SK-MEL-5 (cell line): ENCODE measurements at regions not wholly inside any gene's neighbourhood (a gene's known extent, or its start where the extent isn't known, plus 50 kb on each side); places are given as distances from the start of the nearest gene placed in this dataset.

Source experiments
- DNase-seq: peaks from one replicate; pipeline ENCODE4 v3.0.0-alpha.2; 2016; ENCODE audit warnings: low read depth, low spot score
- in situ Hi-C: cut with HindIII; loops from 2 replicates; pipeline ENCODE4 v1.10.0; 2016; ENCODE audit warnings: low sequenced_read_pairs, high pct_unique_total_duplicates, low pct_unique_long_range_greater_than_20kb

GRCh38 chr14:71230897-71231296 is 323.6 kb downstream of the PCNX1 start:
- in situ Hi-C loops, result no loop called here
- no peak for DNase-seq

- in situ Hi-C loops, result no loop called here
- DNase-seq, result no peak
Observed at GRCh38 chr14:71231521-71232393, 324.5 kb downstream of the PCNX1 start.

GRCh38 chr14:71232506-71232905 is 325.2 kb downstream of the PCNX1 start:
- in situ Hi-C loops, result no loop called here
- DNase-seq, result no peak

- in situ Hi-C loops, result no loop called here
- DNase-seq, result no peak
Observed at GRCh38 chr14:71235875-71236274, 328.6 kb downstream of the PCNX1 start.

GRCh38 chr14:71236487-71236886 is 329.2 kb downstream of the PCNX1 start:
- in situ Hi-C loops, result no loop called here
- DNase-seq, result no peak

- in situ Hi-C loops, result no loop called here
- DNase-seq, result no peak
Observed at GRCh38 chr14:71237556-71237955, 330.3 kb downstream of the PCNX1 start.

GRCh38 chr14:71238835-71239234 is 331.6 kb downstream of the PCNX1 start:
- in situ Hi-C loops, result no loop called here
- no peak for DNase-seq

- in situ Hi-C loops, result no loop called here
Observed at GRCh38 chr14:71240171-71240570, 332.9 kb downstream of the PCNX1 start.

GRCh38 chr14:71240866-71241520 is 333.7 kb downstream of the PCNX1 start:
- DNase-seq, result no peak
- in situ Hi-C loops, result no loop called here

More at GRCh38 chr14:71240171-71240570, 332.9 kb downstream of the PCNX1 start:
- DNase-seq, result no peak

- DNase-seq, result no peak
- in situ Hi-C loops, result no loop called here
Observed at GRCh38 chr14:71242237-71242748, 335.0 kb downstream of the PCNX1 start.

- in situ Hi-C loops, result no loop called here
- no peak for DNase-seq
Observed at GRCh38 chr14:71243697-71244096, 336.4 kb downstream of the PCNX1 start.

- in situ Hi-C loops, result no loop called here
- no peak for DNase-seq
Observed at GRCh38 chr14:71244341-71244740, 337.1 kb downstream of the PCNX1 start.

- no peak for DNase-seq
- in situ Hi-C loops, result no loop called here
Observed at GRCh38 chr14:71245659-71246361, 338.6 kb downstream of the PCNX1 start.

- DNase-seq, result no peak
- in situ Hi-C loops, result no loop called here
Observed at GRCh38 chr14:71246539-71246938, 339.3 kb downstream of the PCNX1 start.

- no peak for DNase-seq
- in situ Hi-C loops, result no loop called here
Observed at GRCh38 chr14:71247106-71247505, 339.8 kb downstream of the PCNX1 start.

GRCh38 chr14:71248194-71248593 is 340.9 kb downstream of the PCNX1 start:
- no peak for DNase-seq
- in situ Hi-C loops, result no loop called here

GRCh38 chr14:71250347-71250746 is 343.1 kb downstream of the PCNX1 start:
- no peak for DNase-seq
- in situ Hi-C loops, result no loop called here

GRCh38 chr14:71250791-71251190 is 343.5 kb downstream of the PCNX1 start:
- in situ Hi-C loops, result no loop called here

More at GRCh38 chr14:71250791-71251190, 343.5 kb downstream of the PCNX1 start:
- DNase-seq, result no peak
